Right lung (tissue), 2 donors: ENCODE measurements at regions not wholly inside any gene's neighbourhood (a gene's known extent, or its start where the extent isn't known, plus 50 kb on each side); places are given as distances from the start of the nearest gene placed in this dataset.

ENCODE experiments used
- DNase-seq, 2 donors: peaks; one replicate each; pipeline ENCODE4 v3.0.0-alpha.2; 2013

- DNase-seq: no peak
These were observed 315.0 kb upstream of the NR3C2 start for GRCh38 chr4:148757171-148757570.

DNA sequence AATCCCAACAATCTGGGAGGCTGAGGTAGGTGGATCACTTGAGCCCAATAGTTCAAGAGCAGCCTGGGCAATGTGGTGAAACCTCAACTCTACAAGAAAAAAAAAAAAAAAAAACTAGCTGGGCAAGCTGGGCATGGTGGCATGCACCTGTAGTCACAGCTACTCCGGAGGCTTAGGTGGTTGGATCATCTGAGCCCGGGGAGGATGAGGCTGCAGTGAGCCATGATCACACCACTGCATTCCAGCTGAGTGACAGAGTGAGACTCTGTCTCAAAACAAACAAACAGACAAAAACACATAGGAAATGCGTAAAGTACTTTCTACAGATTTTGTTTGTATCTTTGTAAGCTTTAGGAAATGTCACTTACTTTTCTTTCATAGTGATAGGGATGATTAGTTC, 307.2 kb upstream of the NR3C2 start:
- no peak for DNase-seq

GRCh38 chr4:148747721-148748268, 305.6 kb upstream of the NR3C2 start:
- no peak for DNase-seq

DNA sequence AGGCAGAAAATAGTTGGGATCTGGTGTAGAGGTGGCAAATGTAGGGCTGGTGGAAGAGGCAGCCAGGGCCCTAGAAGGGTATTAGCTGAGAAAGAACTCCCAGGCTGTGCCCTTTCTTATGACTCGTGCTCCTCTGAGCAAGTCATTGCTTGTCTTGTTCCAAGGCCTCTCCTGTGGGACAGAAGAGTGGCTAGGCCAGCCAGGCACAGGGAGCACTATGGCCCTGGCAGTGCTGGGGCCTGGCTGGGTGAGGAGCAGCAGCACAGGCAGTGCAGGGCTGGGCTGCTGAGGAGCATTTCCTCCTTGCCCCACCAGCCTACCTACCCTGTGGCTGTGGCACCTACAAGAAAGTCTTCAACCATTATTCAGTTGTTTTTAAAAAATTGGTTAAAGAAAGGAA, 298.5 kb upstream of the NR3C2 start:
- DNase-seq: no peak

- DNase-seq: no peak
These were observed 295.0 kb upstream of the NR3C2 start for GRCh38 chr4:148737061-148737770.

GRCh38 chr4:148735432-148736155, 293.4 kb upstream of the NR3C2 start:
- no peak for DNase-seq

- no peak for DNase-seq
These were observed 288.6 kb upstream of the NR3C2 start for GRCh38 chr4:148730766-148731165.

DNA sequence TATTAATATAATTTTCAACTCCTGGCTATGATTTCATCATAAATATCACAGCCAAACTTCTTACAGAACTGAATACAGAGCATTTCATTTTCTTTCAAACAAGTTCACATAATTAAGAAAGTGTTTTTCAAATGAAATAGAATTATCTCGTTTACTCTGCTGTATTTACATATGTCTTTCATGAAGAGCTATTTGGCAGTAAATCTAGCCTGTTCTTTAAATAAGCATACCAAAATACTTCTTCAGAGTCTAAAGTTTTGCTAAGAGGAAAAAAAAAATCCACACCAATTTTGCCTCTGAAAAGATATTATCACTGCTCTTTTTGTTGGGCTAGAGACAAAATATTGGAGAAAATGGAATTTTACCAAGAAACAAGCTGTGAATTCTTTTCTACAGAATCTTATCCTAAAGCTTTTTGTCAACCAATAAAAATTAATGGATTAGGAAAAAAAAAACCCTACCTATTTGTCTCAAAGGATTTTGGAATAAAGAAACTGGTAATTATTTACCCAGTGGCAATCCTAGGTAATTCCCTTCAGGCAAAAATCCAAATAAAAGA, 287.9 kb upstream of the NR3C2 start:
- no peak for DNase-seq

DNA sequence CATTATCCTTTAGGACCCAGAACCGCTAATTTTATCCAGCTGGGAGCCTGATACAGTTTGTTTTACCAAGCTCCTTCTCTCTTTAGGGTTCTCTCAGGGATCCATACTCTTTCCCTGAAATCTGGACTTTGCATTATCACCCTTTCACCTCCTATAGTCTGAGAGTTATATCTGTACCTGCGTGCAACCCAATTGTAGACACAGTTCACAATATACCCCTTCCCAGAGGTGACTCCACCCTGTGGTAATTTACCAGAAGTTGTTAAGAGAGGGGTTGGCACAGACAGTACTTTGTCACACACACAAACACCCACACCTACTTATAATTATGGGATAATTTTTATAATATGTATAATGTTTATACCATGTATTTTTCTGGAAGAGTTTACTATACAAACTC, 275.8 kb upstream of the NR3C2 start:
- DNase-seq: no peak

DNA sequence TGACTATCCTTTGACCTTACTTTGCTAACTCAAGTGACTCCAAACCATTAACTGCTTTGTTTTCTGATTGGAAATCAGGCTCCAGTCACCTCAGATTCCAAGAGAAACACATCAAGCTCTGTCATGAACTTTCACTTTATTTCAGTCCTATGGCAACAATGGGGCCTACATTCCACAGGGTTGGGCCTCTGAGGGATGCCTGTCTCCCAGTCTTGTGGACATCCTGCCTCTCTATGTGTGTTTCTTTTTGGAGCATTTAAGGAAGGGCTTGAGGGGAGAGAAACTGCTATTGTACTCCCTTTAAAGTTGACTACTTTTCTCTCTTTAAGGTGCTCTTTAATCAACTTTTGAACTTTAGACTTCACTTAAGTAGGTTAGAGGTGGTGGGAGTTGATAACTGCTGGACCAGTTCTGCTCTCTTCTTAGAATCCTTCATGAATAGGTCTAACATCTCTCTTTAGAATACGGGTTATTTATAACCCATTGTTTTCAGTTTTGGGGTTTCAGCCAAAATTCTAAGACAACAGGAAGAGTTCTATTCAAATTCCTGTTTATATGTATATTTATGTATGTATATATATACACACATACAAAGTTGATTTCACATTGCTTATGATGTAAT, 274.3 kb upstream of the NR3C2 start:
- DNase-seq: no peak

DNA sequence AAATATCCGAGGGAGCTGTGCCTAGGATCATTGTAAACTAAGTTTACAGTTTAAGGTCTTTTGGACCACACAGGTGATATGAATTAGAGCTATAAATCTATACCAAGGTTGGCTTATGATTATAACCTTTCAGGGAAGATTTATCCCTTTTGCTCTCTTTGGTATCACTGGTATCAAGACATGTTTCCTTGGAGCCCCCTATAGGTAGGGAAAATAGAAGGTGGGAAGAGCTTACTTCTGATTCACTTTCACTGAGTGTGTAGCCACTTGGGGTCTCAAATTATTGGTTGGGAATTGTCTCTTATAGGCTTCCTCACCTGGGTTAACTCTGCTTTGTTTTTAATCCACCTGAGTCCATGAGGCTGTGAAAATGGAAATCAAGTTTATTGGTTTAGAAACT, 262.1 kb upstream of the NR3C2 start:
- no peak for DNase-seq

DNA sequence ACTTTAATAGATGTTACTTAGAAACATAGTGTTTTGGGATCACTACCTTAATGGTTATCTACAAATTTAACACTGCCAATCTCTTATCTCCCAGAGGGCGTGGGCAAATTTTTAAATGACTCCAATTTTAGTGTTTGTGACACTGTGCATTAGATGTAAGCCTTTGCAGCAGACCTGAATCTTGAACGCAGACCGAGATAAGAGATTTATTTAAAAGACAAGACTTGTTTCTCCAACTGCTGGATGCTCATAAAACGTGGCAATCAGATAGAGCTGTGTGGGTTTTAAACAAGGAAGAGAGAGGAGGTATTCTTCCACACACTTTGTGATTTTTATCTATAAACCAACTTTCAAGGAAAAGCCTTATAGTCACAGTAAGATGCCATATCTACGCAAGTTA, 252.5 kb upstream of the NR3C2 start:
- no peak for DNase-seq

- DNase-seq: no peak
These were observed 251.9 kb upstream of the NR3C2 start for GRCh38 chr4:148693913-148694649.

- DNase-seq: no peak
These were observed 250.0 kb upstream of the NR3C2 start for GRCh38 chr4:148692242-148692641.

DNA sequence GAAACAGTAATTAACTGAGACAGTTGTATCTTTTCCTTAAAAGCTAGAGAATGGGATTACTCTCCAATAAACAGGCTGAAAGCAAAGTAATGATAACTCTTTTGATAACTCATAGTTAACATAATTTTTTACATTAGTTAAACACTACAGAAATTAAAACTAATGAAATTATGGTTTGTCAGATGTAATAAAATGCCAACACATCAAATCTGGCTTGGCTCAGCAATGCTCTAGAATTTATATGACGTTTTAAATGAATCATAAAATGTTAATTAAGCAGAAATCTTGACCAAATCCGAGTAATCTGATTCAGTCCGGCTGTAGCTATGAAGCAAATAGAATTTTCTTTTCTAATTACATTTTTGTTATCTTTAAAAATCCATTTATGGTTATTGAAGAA, 244.2 kb upstream of the NR3C2 start:
- no peak for DNase-seq

- no peak for DNase-seq
These were observed 242.4 kb upstream of the NR3C2 start for GRCh38 chr4:148684638-148685037.

DNA sequence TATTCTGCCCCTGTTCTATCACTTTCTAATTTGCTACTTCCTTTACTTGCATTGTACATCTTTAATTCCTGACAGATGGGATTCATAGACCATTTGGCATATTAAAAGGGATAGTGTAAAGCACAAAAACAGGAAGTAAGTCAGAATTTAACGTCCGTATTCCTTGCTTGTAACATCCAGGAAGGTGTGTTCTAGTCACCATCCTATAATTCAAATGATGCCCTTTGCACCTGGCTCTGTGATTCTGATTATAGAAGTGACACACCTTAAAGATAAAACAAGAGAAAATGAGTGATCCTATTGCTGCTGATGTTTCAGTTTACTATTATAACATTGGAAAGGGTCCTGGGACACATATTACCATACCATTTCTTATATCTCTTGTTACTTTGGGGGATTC, 238.7 kb upstream of the NR3C2 start:
- no peak for DNase-seq

- no peak for DNase-seq
These were observed 234.1 kb upstream of the NR3C2 start for GRCh38 chr4:148676344-148676743.

DNA sequence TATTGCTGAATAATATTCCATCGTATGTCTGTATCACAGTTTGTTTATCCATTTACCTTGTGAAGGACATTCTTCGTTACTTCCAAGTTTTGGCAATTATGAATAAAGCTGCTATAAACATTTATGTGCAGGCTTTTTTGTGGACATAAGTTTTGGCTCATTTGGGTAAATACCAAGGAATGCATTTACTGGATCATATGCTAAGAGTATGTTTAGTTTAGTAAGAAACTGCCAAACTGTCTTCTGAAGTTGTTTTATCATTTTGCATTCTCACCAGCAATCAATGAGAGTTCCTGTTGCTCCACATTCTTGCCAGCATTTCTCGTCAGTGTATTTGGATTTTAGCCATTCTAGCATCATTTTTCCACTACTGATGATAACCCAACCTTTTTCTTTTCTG, 232.7 kb upstream of the NR3C2 start:
- DNase-seq: no peak

- no peak for DNase-seq
These were observed 222.4 kb upstream of the NR3C2 start for GRCh38 chr4:148664636-148665035.

DNA sequence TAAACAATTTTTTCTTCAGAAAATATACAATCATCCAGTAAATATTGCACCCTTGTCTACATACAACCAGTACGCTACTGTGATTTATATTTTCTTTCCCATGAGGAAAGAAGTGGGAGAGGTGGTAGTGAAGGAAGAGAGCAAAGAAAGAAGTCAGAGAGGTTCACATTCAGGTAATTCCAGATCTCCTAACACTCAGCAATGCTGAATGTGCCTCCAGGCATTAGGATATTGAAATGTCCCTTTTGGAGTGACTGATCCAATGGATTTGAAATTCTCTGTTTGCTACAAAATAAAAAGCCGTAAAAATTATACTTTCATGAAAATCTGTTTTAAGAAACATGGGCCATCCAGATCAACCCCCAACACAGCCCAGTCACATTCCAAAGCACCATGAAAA, 211.9 kb upstream of the NR3C2 start:
- no peak for DNase-seq

- no peak for DNase-seq
These were observed 211.5 kb upstream of the NR3C2 start for GRCh38 chr4:148653681-148654080.
